ENCODE measurements at regions not wholly inside any gene's neighbourhood (a gene's known extent, or its start where the extent isn't known, plus 50 kb on each side); places are given as distances from the start of the nearest gene placed in this dataset.

DNA sequence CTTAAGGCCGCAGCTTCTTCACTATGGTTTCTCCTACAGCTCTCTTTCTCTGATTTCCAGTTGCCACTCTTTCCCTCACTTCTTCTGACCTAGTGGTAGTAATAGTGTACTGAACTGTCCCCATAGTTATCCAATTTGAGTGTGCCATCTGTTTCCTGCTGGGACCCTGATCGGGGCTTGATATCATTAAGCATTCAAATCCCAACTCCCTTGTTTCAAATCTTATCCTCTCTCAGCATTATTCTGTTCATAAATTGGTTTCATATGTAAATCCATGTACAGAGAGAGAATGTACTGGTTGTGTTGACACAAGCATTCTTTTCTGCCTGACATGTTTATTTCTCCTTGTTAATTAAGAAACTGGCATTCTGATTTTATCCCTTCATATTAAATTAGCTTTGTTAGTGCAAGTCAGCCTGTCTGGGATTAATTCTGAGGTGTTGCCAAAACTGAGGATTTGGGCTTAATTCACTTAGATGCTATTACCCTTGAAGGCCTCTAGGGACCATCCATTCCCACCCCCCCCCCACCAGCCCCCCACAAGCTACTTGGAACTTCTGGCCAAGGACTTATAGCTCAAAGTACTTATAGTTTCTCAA is 84.6 kb upstream of the PROKR2 start:
- no peak for DNase-seq (ENCODE audit: low read depth in 2 of 2)
- Histone ChIP-seq H3K36me3 (ENCODE audit: control insufficient read depth, insufficient read depth, low read length) (no peaks in the 10 kb centered on the region), H4K20me1 (ENCODE audit: control insufficient read depth, extremely low read depth, insufficient read depth, low read length) (no peaks in the 10 kb centered on the region), H3K9me3 (ENCODE audit: control insufficient read depth, insufficient read depth, low read depth, low read length) (no peaks in the 10 kb centered on the region), H3K4me1 (ENCODE audit: control insufficient read depth, extremely low read depth, insufficient read depth, low read length) (no peaks in the 10 kb centered on the region), H3K27ac (ENCODE audit: insufficient read depth, low read length) (no peak overlapping the region), H3K4me3 (replicated peaks in 1 of 4; ENCODE audit: control extremely low read depth in 1 of 4, insufficient read depth in 1 of 4, low read depth in 3 of 4, low read length in 4 of 4) (no peak overlapping the region), H3K79me2 (ENCODE audit: control insufficient read depth, insufficient read depth, low read length) (no peaks in the 10 kb centered on the region), H3K4me2 (ENCODE audit: extremely low read depth, insufficient read depth, low read length) (no peak overlapping the region), H3K27me3 (ENCODE audit: control insufficient read depth, insufficient read depth, low read length) (no peaks in the 10 kb centered on the region), H3K9ac (ENCODE audit: insufficient read depth, low read length) (no peak overlapping the region), H2AFZ (ENCODE audit: low read length) (no peak overlapping the region)
- no peak for TF ChIP-seq EZH2 (IDR thresholded peaks at IDR 0.05; ENCODE audit: low read length, missing control alignments)
- TF ChIP-seq, protein P1, sequence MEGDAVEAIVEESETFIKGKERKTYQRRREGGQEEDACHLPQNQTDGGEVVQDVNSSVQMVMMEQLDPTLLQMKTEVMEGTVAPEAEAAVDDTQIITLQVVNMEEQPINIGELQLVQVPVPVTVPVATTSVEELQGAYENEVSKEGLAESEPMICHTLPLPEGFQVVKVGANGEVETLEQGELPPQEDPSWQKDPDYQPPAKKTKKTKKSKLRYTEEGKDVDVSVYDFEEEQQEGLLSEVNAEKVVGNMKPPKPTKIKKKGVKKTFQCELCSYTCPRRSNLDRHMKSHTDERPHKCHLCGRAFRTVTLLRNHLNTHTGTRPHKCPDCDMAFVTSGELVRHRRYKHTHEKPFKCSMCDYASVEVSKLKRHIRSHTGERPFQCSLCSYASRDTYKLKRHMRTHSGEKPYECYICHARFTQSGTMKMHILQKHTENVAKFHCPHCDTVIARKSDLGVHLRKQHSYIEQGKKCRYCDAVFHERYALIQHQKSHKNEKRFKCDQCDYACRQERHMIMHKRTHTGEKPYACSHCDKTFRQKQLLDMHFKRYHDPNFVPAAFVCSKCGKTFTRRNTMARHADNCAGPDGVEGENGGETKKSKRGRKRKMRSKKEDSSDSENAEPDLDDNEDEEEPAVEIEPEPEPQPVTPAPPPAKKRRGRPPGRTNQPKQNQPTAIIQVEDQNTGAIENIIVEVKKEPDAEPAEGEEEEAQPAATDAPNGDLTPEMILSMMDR (conservative IDR thresholded peaks at IDR 0.05 in 1 of 2, IDR thresholded peaks at IDR 0.05 in 1 of 2; ENCODE audit: low read depth in 1 of 2, low read length in 2 of 2): no peak

DNA sequence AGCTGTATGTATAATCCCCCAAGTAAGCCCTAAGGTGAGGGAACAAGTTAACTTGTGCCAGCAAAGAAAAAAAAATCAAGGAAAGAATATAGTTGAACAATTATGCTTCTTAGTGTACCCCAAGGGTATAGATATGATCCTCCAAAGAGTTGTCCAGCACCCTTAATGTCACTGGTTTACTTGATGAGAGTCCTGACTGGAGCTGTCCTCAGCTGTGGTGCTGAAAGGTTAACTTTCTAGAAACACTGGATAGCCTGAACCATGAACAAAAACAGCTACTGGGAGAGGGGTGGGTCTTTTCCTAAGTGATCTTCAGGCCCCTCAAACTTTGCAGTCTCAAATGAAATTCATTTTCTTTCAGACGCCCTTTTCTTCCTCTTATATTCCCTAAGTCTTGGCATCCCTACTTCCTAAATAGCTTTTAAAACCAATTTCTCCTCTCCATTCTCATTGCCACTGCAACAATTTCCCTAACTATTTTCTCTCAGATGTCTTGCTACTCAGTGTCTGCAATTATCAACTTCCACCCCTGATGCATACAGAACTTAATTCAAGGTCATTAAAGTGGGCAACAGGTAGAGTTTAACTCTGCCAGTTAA is 83.5 kb upstream of the PROKR2 start:
- Histone ChIP-seq H2AFZ (ENCODE audit: low read length) (no peak overlapping the region), H3K9me3 (ENCODE audit: control insufficient read depth, insufficient read depth, low read depth, low read length) (no peaks in the 10 kb centered on the region), H3K27ac (ENCODE audit: insufficient read depth, low read length) (no peak overlapping the region), H3K4me2 (ENCODE audit: extremely low read depth, insufficient read depth, low read length) (no peak overlapping the region), H3K9ac (ENCODE audit: insufficient read depth, low read length) (no peak overlapping the region), H3K79me2 (ENCODE audit: control insufficient read depth, insufficient read depth, low read length) (no peaks in the 10 kb centered on the region), H3K4me3 (replicated peaks in 1 of 4; ENCODE audit: control extremely low read depth in 1 of 4, insufficient read depth in 1 of 4, low read depth in 3 of 4, low read length in 4 of 4) (no peak overlapping the region), H4K20me1 (ENCODE audit: control insufficient read depth, extremely low read depth, insufficient read depth, low read length) (no peaks in the 10 kb centered on the region), H3K27me3 (ENCODE audit: control insufficient read depth, insufficient read depth, low read length) (no peaks in the 10 kb centered on the region), H3K4me1 (ENCODE audit: control insufficient read depth, extremely low read depth, insufficient read depth, low read length) (no peaks in the 10 kb centered on the region), H3K36me3 (ENCODE audit: control insufficient read depth, insufficient read depth, low read length) (no peaks in the 10 kb centered on the region)
- DNase-seq (ENCODE audit: low read depth in 2 of 2): peak; percentile 2 to 12
- no peak for TF ChIP-seq EZH2 (IDR thresholded peaks at IDR 0.05; ENCODE audit: low read length, missing control alignments)
- TF ChIP-seq, protein P1 (conservative IDR thresholded peaks at IDR 0.05 in 1 of 2, IDR thresholded peaks at IDR 0.05 in 1 of 2; ENCODE audit: low read depth in 1 of 2, low read length in 2 of 2): no peak

DNA sequence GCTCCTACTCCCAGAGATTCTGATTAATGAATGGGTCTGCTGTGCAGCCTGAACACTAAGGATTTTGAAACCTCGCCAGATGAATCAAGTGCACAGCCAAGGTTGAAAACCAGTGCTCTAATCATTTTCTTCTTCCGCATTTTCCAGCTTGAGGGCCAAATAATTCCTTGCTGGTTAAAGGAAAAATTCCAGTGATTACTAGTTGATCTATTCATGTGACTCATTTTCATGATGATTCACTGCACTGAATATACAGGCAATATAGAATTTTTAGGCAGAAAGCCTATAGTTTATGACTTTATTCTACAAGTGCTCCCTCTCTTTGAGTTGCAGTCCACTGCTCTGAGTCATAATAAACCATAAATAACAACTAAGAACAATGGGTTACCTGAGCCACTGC is 80.6 kb upstream of the PROKR2 start:
- no peak for TF ChIP-seq EZH2 (IDR thresholded peaks at IDR 0.05; ENCODE audit: low read length, missing control alignments)
- TF ChIP-seq, protein P1 (conservative IDR thresholded peaks at IDR 0.05 in 1 of 2, IDR thresholded peaks at IDR 0.05 in 1 of 2; ENCODE audit: low read depth in 1 of 2, low read length in 2 of 2): no peak
- Histone ChIP-seq H3K4me2 (ENCODE audit: extremely low read depth, insufficient read depth, low read length) (no peak overlapping the region), H3K79me2 (ENCODE audit: control insufficient read depth, insufficient read depth, low read length) (no peaks in the 10 kb centered on the region), H4K20me1 (ENCODE audit: control insufficient read depth, extremely low read depth, insufficient read depth, low read length) (no peaks in the 10 kb centered on the region), H3K4me1 (ENCODE audit: control insufficient read depth, extremely low read depth, insufficient read depth, low read length) (no peaks in the 10 kb centered on the region), H3K36me3 (ENCODE audit: control insufficient read depth, insufficient read depth, low read length) (no peaks in the 10 kb centered on the region), H3K27me3 (ENCODE audit: control insufficient read depth, insufficient read depth, low read length) (no peaks in the 10 kb centered on the region), H2AFZ (ENCODE audit: low read length) (no peak overlapping the region), H3K27ac (ENCODE audit: insufficient read depth, low read length) (no peak overlapping the region), H3K9me3 (ENCODE audit: control insufficient read depth, insufficient read depth, low read depth, low read length) (no peaks in the 10 kb centered on the region), H3K9ac (ENCODE audit: insufficient read depth, low read length) (no peak overlapping the region), H3K4me3 (replicated peaks in 1 of 4; ENCODE audit: control extremely low read depth in 1 of 4, insufficient read depth in 1 of 4, low read depth in 3 of 4, low read length in 4 of 4) (no peak overlapping the region)
- DNase-seq (ENCODE audit: low read depth in 2 of 2): peak in 1 of 2 donors; percentile 50
